ENCODE measurements at regions not wholly inside any gene's neighbourhood (a gene's known extent, or its start where the extent isn't known, plus 50 kb on each side); places are given as distances from the start of the nearest gene placed in this dataset.

DNA sequence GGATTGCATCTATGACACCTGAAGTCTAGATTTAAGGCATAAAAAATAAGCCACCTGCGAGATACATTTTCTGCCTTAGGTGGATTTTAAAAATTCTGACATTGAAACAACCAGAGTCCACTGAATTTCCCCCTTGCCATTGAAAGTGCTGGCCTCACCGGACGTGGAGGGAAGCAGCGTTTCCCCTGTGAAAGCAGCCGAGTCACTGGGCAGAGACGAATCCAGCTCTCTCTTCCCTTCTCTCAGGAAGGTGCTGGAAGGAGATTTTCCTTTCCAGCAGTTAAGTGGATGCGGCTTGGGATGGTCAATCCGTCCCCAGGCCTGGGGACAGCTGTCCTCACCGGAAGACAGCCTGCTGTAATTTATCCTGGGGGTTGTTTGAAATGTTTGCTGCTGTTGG is 270.9 kb upstream of the FOXF1 start:
- WGBS (ENCODE audit: insufficient coverage) = 75% methylated on average over 1 of the region's 9 CpGs
- no peaks in the 10 kb centered on the region for H3K36me3 ChIP-seq (ENCODE audit: control insufficient read depth, insufficient read depth, low read length)
- no peaks in the 10 kb centered on the region for H3K9me3 ChIP-seq (replicated peaks; ENCODE audit: control insufficient read depth, low read depth, low read length)
- H3K4me1 ChIP-seq (ENCODE audit: control insufficient read depth, insufficient read depth, low read length) = no peaks in the 10 kb centered on the region
- no peak overlapping the region for H3K27ac ChIP-seq (ENCODE audit: low read length)
- H3K27me3 ChIP-seq (ENCODE audit: control insufficient read depth, insufficient read depth, low read length) = peaks cover 36% of the 10 kb centered on the region
- no peak overlapping the region for H3K4me3 ChIP-seq (ENCODE audit: low read length)
- DNase-seq = no peak

DNA sequence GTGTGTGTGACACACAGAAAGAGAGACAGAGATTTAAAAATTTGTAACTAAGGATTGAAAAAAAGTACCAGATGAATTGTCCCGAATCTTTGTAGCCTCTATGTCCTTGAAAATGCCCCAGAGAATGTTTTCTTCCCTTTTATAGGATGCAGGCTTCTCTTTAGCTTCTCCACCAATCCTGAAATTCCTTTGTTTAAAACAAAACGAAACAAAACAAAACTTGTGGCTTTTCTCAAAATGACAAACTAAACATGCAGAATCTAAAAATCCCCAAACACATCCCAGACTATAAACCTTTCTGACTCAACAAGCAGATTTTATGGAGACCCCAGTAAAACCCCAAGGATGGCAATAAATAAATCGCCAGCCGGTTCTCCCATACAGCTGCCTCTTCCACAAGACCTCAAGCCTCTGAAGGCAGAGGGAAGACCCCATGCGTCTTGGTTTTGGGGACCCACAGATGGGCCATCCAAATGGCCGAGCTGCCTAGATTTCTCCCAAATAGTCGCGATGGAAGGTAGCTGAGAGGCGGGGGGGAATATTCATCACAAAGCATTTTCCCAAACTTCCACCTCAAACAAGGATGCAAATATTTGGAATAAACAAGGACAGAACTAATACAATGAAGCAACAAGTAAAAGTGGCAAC is 269.5 kb upstream of the FOXF1 start:
- 18% methylated on average over 3 of the region's 9 CpGs for WGBS (ENCODE audit: insufficient coverage)
- Histone ChIP-seq H3K27ac (ENCODE audit: low read length) (no peak overlapping the region), H3K4me1 (ENCODE audit: control insufficient read depth, insufficient read depth, low read length) (no peaks in the 10 kb centered on the region), H3K9me3 (replicated peaks; ENCODE audit: control insufficient read depth, low read depth, low read length) (no peaks in the 10 kb centered on the region), H3K36me3 (ENCODE audit: control insufficient read depth, insufficient read depth, low read length) (no peaks in the 10 kb centered on the region), H3K27me3 (ENCODE audit: control insufficient read depth, insufficient read depth, low read length) (peaks cover 45% of the 10 kb centered on the region), H3K4me3 (ENCODE audit: low read length) (no peak overlapping the region)
- DNase-seq = no peak

DNA sequence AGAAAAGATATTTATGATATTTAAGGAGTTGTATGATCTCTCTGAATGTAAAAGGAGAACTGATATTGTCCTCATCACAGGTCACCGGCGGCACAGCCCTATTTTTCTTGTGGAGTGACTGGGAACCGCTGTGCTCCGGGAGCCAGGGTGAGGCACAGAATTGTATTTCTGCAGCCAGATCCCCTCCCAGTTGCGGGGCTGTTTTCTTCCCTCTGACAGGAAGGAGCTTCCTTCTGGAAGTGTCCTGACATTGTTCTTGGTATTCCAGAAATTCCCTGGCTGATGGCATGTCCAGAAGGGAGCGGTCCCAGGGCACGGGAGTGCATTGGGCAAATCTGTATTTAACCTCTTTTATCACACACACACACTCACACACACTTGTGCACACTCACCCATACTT is 268.6 kb upstream of the FOXF1 start:
- Histone ChIP-seq H3K9me3 (replicated peaks; ENCODE audit: control insufficient read depth, low read depth, low read length) (no peaks in the 10 kb centered on the region), H3K27me3 (ENCODE audit: control insufficient read depth, insufficient read depth, low read length) (peaks cover 45% of the 10 kb centered on the region), H3K4me3 (ENCODE audit: low read length) (no peak overlapping the region), H3K4me1 (ENCODE audit: control insufficient read depth, insufficient read depth, low read length) (no peaks in the 10 kb centered on the region), H3K27ac (ENCODE audit: low read length) (no peak overlapping the region), H3K36me3 (ENCODE audit: control insufficient read depth, insufficient read depth, low read length) (no peaks in the 10 kb centered on the region)
- DNase-seq = no peak
- 28% methylated on average over 5 of the region's 7 CpGs for WGBS (ENCODE audit: insufficient coverage)

DNA sequence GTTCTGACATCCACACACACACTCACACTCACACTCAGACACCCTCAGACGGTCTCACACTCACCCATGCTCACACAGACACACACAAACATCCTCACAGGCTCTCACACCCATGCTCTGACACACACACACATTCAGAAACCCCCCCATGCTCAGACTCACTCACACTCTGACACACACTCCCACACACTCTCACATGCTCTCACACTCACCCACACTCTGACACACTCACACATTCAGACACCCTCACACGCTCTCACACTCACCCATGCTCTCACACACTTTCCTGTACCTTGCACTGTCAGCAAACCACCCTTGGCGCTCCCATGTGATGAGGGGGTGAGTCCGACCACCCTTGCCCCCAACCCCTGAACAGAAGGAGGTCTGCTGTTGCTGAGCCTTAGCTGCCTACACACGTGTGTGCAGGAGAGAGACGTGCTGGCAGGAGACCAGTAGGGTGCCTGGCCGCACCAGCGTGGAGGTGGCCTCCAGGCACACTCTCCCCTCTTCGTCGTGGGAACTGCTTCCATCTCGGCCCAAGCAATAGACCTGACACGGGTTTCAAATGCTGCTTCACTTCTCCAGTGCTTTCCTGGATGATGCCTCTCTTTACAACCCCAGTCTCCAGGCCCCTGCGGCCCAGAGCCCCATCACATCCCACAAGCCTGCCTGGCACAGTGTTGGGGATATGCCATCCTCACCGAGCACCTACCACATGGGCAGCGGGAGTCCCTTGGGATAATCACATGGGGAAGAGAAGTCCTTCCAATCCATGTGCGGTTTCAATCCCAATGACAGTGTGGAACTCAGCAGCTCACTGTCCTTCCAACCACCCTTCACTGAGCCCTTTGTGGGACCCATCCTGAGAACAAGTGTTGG is 267.8 kb upstream of the FOXF1 start:
- no peak for DNase-seq
- H3K27ac ChIP-seq (ENCODE audit: low read length) = no peak overlapping the region
- WGBS (ENCODE audit: insufficient coverage) = 64% methylated on average over 12 of the region's 16 CpGs
- peaks cover 45% of the 10 kb centered on the region for H3K27me3 ChIP-seq (ENCODE audit: control insufficient read depth, insufficient read depth, low read length)
- H3K4me1 ChIP-seq (ENCODE audit: control insufficient read depth, insufficient read depth, low read length) = no peaks in the 10 kb centered on the region
- no peak overlapping the region for H3K4me3 ChIP-seq (ENCODE audit: low read length)
- no peaks in the 10 kb centered on the region for H3K36me3 ChIP-seq (ENCODE audit: control insufficient read depth, insufficient read depth, low read length)
- no peaks in the 10 kb centered on the region for H3K9me3 ChIP-seq (replicated peaks; ENCODE audit: control insufficient read depth, low read depth, low read length)

DNA sequence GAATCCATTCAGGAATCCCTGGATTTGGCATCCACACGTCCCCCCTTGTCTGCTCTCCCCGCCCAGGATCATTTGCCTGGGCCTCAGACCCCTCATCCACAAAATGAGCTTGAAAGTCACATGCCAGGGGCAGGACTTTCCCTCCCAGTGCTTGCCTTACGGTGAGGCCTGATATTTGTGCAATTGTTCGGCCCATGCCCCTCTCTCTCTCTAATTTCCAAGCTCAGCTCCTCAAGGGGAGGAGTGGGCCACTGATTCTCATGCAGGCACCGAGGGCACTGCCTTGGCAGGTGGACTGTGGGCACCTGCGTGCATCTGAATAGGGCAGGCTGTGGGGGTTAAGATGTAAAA is 267.2 kb upstream of the FOXF1 start:
- Histone ChIP-seq H3K27me3 (ENCODE audit: control insufficient read depth, insufficient read depth, low read length) (peaks cover 45% of the 10 kb centered on the region), H3K36me3 (ENCODE audit: control insufficient read depth, insufficient read depth, low read length) (no peaks in the 10 kb centered on the region)

DNA sequence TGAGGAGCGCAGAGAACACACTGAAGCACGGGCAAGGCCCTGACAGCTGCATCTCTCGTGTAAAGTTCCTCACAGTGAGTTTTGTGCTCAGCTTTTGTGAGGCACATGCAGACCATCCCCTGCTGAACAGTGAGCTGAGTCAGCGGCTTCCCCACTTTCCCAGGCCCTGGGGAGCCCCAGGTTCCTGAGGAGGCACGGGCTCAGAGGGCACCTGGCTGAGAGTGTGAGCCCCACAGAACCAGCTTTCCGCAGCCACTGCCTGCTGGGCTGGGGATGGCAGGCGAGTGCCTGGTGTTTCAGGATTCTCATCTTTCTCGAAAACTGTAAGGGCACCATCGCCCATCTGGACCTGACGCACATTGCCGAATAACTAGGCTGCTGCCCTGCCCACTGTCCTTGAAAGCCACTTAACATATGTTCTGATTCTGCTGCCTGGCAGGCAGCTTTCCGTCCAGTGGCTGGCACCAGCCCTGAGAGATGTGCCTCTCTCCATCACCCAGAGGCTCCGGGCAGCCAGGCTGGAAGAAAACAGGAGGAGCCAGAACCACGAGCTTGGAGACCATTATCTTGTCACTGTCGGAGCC is 266.7 kb upstream of the FOXF1 start:
- H3K27me3 ChIP-seq (ENCODE audit: control insufficient read depth, insufficient read depth, low read length) = peaks cover 45% of the 10 kb centered on the region
- no peak overlapping the region for H3K27ac ChIP-seq (ENCODE audit: low read length)

More for the DNA sequence above, 267.2 kb upstream of the FOXF1 start:
- Histone ChIP-seq H3K27ac (ENCODE audit: low read length) (no peak overlapping the region), H3K9me3 (replicated peaks; ENCODE audit: control insufficient read depth, low read depth, low read length) (no peaks in the 10 kb centered on the region), H3K4me1 (ENCODE audit: control insufficient read depth, insufficient read depth, low read length) (no peaks in the 10 kb centered on the region), H3K4me3 (ENCODE audit: low read length) (no peak overlapping the region)
- WGBS (ENCODE audit: insufficient coverage) = 74% methylated on average over 4 of the region's 6 CpGs
- DNase-seq = no peak

DNA sequence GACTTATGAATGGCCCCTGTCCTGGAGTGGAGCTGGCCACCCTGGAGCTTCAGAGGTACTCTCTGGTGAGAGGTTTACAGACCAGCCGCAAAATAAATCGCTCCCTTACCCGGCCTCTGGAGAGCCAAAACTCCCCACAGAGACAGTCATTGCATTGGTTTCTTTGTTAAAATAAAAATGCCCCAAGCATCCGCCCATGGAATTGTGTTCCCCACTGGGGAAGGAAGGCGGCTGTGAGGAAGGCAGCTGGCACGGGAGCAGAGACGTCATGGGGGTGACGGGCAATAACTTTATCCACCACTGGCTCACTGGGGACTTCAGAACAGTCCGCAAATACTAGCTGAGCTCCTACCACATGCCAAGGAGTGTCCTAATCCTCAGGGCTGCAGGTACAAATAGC is 266.2 kb upstream of the FOXF1 start:
- Histone ChIP-seq H3K27ac (ENCODE audit: low read length) (no peak overlapping the region), H3K27me3 (ENCODE audit: control insufficient read depth, insufficient read depth, low read length) (peaks cover 48% of the 10 kb centered on the region), H3K36me3 (ENCODE audit: control insufficient read depth, insufficient read depth, low read length) (no peaks in the 10 kb centered on the region), H3K9me3 (replicated peaks; ENCODE audit: control insufficient read depth, low read depth, low read length) (no peaks in the 10 kb centered on the region), H3K4me3 (ENCODE audit: low read length) (no peak overlapping the region), H3K4me1 (ENCODE audit: control insufficient read depth, insufficient read depth, low read length) (no peaks in the 10 kb centered on the region)
- no CpG with 5 or more reads among the region's 9 CpGs for WGBS (ENCODE audit: insufficient coverage)
- no peak for DNase-seq

More for the DNA sequence above, 266.7 kb upstream of the FOXF1 start:
- no peaks in the 10 kb centered on the region for H3K36me3 ChIP-seq (ENCODE audit: control insufficient read depth, insufficient read depth, low read length)
- DNase-seq = no peak
- WGBS (ENCODE audit: insufficient coverage) = 70% methylated on average over 13 of the region's 15 CpGs
- no peak overlapping the region for H3K4me3 ChIP-seq (ENCODE audit: low read length)
- H3K9me3 ChIP-seq (replicated peaks; ENCODE audit: control insufficient read depth, low read depth, low read length) = no peaks in the 10 kb centered on the region
- H3K4me1 ChIP-seq (ENCODE audit: control insufficient read depth, insufficient read depth, low read length) = no peaks in the 10 kb centered on the region

DNA sequence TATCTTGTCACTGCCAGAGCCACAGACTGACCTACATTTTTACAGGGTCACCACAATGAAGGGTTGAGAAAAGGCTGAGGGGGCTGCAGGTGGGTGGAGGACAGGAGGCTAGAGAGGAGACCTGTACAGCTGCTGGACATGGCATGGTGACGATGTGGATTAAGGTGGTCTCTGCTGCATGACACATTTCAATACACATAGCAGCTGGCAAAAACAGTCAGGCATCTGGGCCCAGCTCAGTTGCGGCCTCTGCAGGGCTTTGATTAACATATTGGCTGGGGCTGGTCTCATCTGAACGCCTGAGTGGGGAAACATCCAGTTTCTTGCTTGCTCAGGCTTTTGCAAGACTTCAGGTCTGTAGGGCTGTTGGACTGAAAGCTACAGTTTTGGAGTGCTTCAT is 265.4 kb upstream of the FOXF1 start:
- DNase-seq = no peak
- WGBS (ENCODE audit: insufficient coverage) = no CpG with 5 or more reads among the region's 3 CpGs
- Histone ChIP-seq H3K4me3 (ENCODE audit: low read length) (no peak overlapping the region), H3K4me1 (ENCODE audit: control insufficient read depth, insufficient read depth, low read length) (no peaks in the 10 kb centered on the region), H3K27ac (ENCODE audit: low read length) (no peak overlapping the region), H3K27me3 (ENCODE audit: control insufficient read depth, insufficient read depth, low read length) (peaks cover 44% of the 10 kb centered on the region), H3K9me3 (replicated peaks; ENCODE audit: control insufficient read depth, low read depth, low read length) (no peaks in the 10 kb centered on the region), H3K36me3 (ENCODE audit: control insufficient read depth, insufficient read depth, low read length) (no peaks in the 10 kb centered on the region)

DNA sequence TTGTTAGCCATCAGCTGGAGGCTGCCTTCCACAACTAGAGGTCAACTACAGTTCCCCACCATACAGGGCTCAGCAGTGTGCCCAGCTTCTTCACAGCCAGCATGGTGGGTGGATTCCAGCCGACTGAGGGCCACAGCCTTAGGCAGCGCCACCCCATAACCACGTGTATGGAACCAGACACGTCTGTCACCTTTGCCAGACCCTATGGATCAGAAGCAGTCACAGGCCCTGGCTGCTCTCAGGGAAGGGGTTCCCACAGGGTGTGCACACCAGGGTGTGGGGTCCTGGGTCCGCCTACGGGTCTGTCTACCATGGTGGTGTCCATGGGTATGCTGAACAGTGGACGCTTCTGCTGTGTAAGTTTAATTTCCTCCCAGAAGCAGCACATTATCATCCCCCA is 265.0 kb upstream of the FOXF1 start:
- no peaks in the 10 kb centered on the region for H3K36me3 ChIP-seq (ENCODE audit: control insufficient read depth, insufficient read depth, low read length)
- no peak for DNase-seq
- 76% methylated on average over 4 of the region's 7 CpGs for WGBS (ENCODE audit: insufficient coverage)
- no peaks in the 10 kb centered on the region for H3K4me1 ChIP-seq (ENCODE audit: control insufficient read depth, insufficient read depth, low read length)
- peaks cover 44% of the 10 kb centered on the region for H3K27me3 ChIP-seq (ENCODE audit: control insufficient read depth, insufficient read depth, low read length)
- no peak overlapping the region for H3K4me3 ChIP-seq (ENCODE audit: low read length)
- no peaks in the 10 kb centered on the region for H3K9me3 ChIP-seq (replicated peaks; ENCODE audit: control insufficient read depth, low read depth, low read length)
- no peak overlapping the region for H3K27ac ChIP-seq (ENCODE audit: low read length)

DNA sequence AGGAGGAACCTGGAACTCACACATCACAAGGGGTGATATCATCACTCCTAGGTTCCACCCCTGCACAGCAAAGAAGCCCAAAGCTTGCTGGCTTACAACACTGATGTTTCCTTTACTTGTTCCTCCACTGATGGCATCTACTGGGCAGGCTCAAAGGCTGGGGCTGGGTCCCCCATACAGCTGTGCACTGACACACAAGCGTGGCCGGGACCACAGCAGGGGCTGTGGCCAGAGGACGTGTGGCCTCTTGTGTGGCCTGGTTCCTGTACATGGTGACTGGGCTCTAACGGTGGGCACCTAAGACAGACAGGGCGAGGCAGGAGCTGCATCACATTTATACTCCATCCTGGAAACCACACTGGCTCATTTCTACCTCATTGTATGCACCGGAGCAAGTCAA is 264.4 kb upstream of the FOXF1 start:
- Histone ChIP-seq H3K4me1 (ENCODE audit: control insufficient read depth, insufficient read depth, low read length) (no peaks in the 10 kb centered on the region), H3K27ac (ENCODE audit: low read length) (no peak overlapping the region), H3K4me3 (ENCODE audit: low read length) (no peak overlapping the region), H3K27me3 (ENCODE audit: control insufficient read depth, insufficient read depth, low read length) (peaks cover 43% of the 10 kb centered on the region), H3K9me3 (replicated peaks; ENCODE audit: control insufficient read depth, low read depth, low read length) (no peaks in the 10 kb centered on the region), H3K36me3 (ENCODE audit: control insufficient read depth, insufficient read depth, low read length) (no peaks in the 10 kb centered on the region)
- 78% methylated on average over 3 of the region's 6 CpGs for WGBS (ENCODE audit: insufficient coverage)
- no peak for DNase-seq

Measured in muscle of leg (tissue), 3 donors.